ENCODE measurements at regions not wholly inside any gene's neighbourhood (a gene's known extent, or its start where the extent isn't known, plus 50 kb on each side); places are given as distances from the start of the nearest gene placed in this dataset.

GRCh38 chrX:3803713-3804112 lies 90.3 kb upstream of the PRKX start:
- no peak overlapping the region for H3K4me2 ChIP-seq (ENCODE audit: control insufficient read depth, insufficient read depth)
- TF ChIP-seq PBX3 (IDR thresholded peaks at IDR 0.05; ENCODE audit: insufficient replicate concordance, low read depth, low read length) (no peak), ATF7 (IDR thresholded peaks at IDR 0.05; ENCODE audit: low read depth) (no peak), RAD21 (IDR thresholded peaks at IDR 0.05; ENCODE audit: insufficient read depth, low read depth, low read length) (no peak), NFXL1 (IDR thresholded peaks at IDR 0.05; ENCODE audit: borderline replicate concordance) (no peak), FOXK2 (IDR thresholded peaks at IDR 0.05) (no peak), POU2F2 (IDR thresholded peaks at IDR 0.05; ENCODE audit: borderline replicate concordance, low read depth, low read length) (no peak), NR2C1 (IDR thresholded peaks at IDR 0.05) (no peak), IRF4 (IDR thresholded peaks at IDR 0.05; ENCODE audit: low read depth, low read length) (no peak), YBX1 (IDR thresholded peaks at IDR 0.05) (no peak), NBN (IDR thresholded peaks at IDR 0.05) (no peak), GABPA (IDR thresholded peaks at IDR 0.05; ENCODE audit: low read depth) (no peak)
- ATAC-seq (no peak), DNase-seq (ENCODE audit: low read depth, low spot score) (no peak), FAIRE-seq (no peak)
- ChIA-PET CTCF (interaction anchor here (2.8 kb wide), 1 partner anchor 152 kb away, joined by 10 read pairs; no protein-coding TSS in a partner anchor), SMC1A (ENCODE audit: uncharacterized antibody, unreplicated experiment) (interaction anchor here (0.5 to 0.7 kb wide), 2 partner anchors 8 to 61 kb away, joined by 3 read pairs; no protein-coding TSS in a partner anchor), RAD21 (ENCODE audit: unreplicated experiment) (no interaction called here), POLR2A (no interaction called here)
- no peaks in the 10 kb centered on the region for H3K79me2 ChIP-seq (ENCODE audit: control insufficient read depth, insufficient read depth, low read length)
- H3K27me3 ChIP-seq (replicated peaks in 1 of 2; ENCODE audit: control insufficient read depth in 2 of 2, insufficient read depth in 2 of 2, low read length in 1 of 2) = 0 out of 4 replicates have a peak, but pooled peaks cover 1 to 3% of the 10 kb centered on the region in 2 experiments
- no peak overlapping the region for H3K27ac ChIP-seq (ENCODE audit: control insufficient read depth, insufficient read depth)
- H4K20me1 ChIP-seq (ENCODE audit: control insufficient read depth, insufficient read depth) = no peaks in the 10 kb centered on the region
- H3K36me3 ChIP-seq (ENCODE audit: control insufficient read depth in 2 of 2, insufficient read depth in 2 of 2, low read length in 1 of 2) = no peaks in the 10 kb centered on the region
- intact Hi-C loops (cut with micrococcal nuclease; ENCODE audit: unreplicated experiment) (no loop called here), in situ Hi-C loops (cut with MboI) (loop anchor here (25.0 kb wide), 3 partner anchors 134 to 1859 kb away; partner anchors contain the start of gene ARSF)
- H3K9ac ChIP-seq (ENCODE audit: control insufficient read depth, insufficient read depth, low read length) = no peak overlapping the region
- no peaks in the 10 kb centered on the region for H3K4me1 ChIP-seq (ENCODE audit: control insufficient read depth, insufficient read depth, low read length)
- H2AFZ ChIP-seq (ENCODE audit: control insufficient read depth, low read depth, low read length) = no peak overlapping the region
- H3K4me3 ChIP-seq = no peak overlapping the region
- 49% methylated on average over 4 of the region's 4 CpGs for WGBS (ENCODE audit: insufficient coverage, insufficient replicate concordance, low lambda C conversion rate, missing lambda C conversion rate)
- BruUV-seq (replicated peaks) = no TSS peak
- no peaks in the 10 kb centered on the region for H3K9me3 ChIP-seq (replicated peaks; ENCODE audit: control insufficient read depth, insufficient read depth, low read length)

Measured in GM12878 (cell line).